ENCODE measurements at regions not wholly inside any gene's neighbourhood (a gene's known extent, or its start where the extent isn't known, plus 50 kb on each side); places are given as distances from the start of the nearest gene placed in this dataset.

Small RNA genes in the stretch of these regions (small RNA-seq; reads per million reads assigned to genes)
- gene AL807761.1: 0 reads per million in 4 donors
